Colonic mucosa (tissue), 4 donors: ENCODE measurements at regions not wholly inside any gene's neighbourhood (a gene's known extent, or its start where the extent isn't known, plus 50 kb on each side); places are given as distances from the start of the nearest gene placed in this dataset.

Experiments used
- DNase-seq: peaks from one replicate; pipeline ENCODE4 v3.0.0-alpha.2; 2020
- H3K27ac ChIP-seq: fragments of 200-600 bp; one replicate; pipeline ENCODE4 v1.8.0; 2021
- H3K27me3 ChIP-seq: fragments of 200-600 bp; one replicate; pipeline ENCODE4 v1.8.0; 2021
- H3K36me3 ChIP-seq: fragments of 200-600 bp; one replicate; pipeline ENCODE4 v1.8.0; 2021
- H3K4me1 ChIP-seq: fragments of 200-600 bp; one replicate; pipeline ENCODE4 v1.8.0; 2021; ENCODE audit warnings: mild to moderate bottlenecking
- H3K4me3 ChIP-seq: fragments of 200-600 bp; one replicate; pipeline ENCODE4 v1.8.0; 2021
- H3K9ac ChIP-seq, 2 donors: one replicate each; pipeline ENCODE4 v1.7.0; 2013; ENCODE audit warnings: control low read depth in 2 of 2, low read depth in 2 of 2, low read length in 2 of 2
- H3K9me3 ChIP-seq: fragments of 200-600 bp; one replicate; pipeline ENCODE4 v1.8.0; 2021
- intact Hi-C: fragments of 100-400 bp; cut with DNase I; formaldehyde crosslinking; loops from one replicate; pipeline ENCODE4 v1.14.1; 2022
- TF ChIP-seq, protein P1 (sequence below): fragments of 200-600 bp; IDR thresholded peaks from one replicate; pipeline ENCODE4 v1.8.0; 2022; ENCODE audit warnings: antibody characterized with exemption, mild to moderate bottlenecking
- donor health status: healthy.
- donor health status: DM: no; HTN: no; CAD: no.
- donor health status: DM: no; HTN: no; CAD: no.

DNA sequence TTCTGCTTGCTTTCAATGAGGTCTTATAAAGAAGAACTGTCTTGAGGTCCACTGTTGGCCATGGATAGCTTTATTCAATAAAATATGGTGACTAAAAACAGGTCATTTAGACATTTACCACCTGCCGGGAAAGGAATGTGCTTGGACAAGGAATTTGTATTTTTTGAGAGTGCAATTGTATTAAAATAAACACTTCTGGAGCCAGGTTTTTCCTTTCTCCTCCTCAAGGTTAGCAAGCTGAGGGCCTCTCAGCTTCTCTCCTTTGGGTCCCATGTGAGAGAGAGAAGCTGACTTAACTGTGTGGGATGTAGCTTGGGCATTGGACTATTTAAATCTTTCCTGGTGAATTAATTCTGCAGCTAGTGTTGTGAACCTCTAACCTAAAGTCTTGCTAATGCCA lies 321.0 kb downstream of the MEIS1 start:
- TF ChIP-seq, protein P1, sequence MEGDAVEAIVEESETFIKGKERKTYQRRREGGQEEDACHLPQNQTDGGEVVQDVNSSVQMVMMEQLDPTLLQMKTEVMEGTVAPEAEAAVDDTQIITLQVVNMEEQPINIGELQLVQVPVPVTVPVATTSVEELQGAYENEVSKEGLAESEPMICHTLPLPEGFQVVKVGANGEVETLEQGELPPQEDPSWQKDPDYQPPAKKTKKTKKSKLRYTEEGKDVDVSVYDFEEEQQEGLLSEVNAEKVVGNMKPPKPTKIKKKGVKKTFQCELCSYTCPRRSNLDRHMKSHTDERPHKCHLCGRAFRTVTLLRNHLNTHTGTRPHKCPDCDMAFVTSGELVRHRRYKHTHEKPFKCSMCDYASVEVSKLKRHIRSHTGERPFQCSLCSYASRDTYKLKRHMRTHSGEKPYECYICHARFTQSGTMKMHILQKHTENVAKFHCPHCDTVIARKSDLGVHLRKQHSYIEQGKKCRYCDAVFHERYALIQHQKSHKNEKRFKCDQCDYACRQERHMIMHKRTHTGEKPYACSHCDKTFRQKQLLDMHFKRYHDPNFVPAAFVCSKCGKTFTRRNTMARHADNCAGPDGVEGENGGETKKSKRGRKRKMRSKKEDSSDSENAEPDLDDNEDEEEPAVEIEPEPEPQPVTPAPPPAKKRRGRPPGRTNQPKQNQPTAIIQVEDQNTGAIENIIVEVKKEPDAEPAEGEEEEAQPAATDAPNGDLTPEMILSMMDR = no peak
- intact Hi-C loops = no loop called here
- DNase-seq = no peak
- no peaks in the 10 kb centered on the region for H3K27me3 ChIP-seq
- no peaks in the 10 kb centered on the region for H3K4me1 ChIP-seq
- H3K4me3 ChIP-seq = no peak overlapping the region
- H3K36me3 ChIP-seq = no peaks in the 10 kb centered on the region
- H3K27ac ChIP-seq = no peak overlapping the region
- no peaks in the 10 kb centered on the region for H3K9me3 ChIP-seq
- no peak overlapping the region for H3K9ac ChIP-seq

- DNase-seq = no peak
- Histone ChIP-seq H3K4me3 (no peak overlapping the region), H3K27ac (no peak overlapping the region), H3K9ac (no peak overlapping the region), H3K27me3 (no peaks in the 10 kb centered on the region), H3K9me3 (no peaks in the 10 kb centered on the region), H3K4me1 (no peaks in the 10 kb centered on the region), H3K36me3 (no peaks in the 10 kb centered on the region)
- TF ChIP-seq, protein P1 = no peak
- intact Hi-C loops = no loop called here
These were observed 326.9 kb downstream of the MEIS1 start for GRCh38 chr2:66761826-66762225.

GRCh38 chr2:66762761-66763160 lies 327.8 kb downstream of the MEIS1 start:
- H3K9me3 ChIP-seq = no peaks in the 10 kb centered on the region
- TF ChIP-seq, protein P1 = no peak
- no peaks in the 10 kb centered on the region for H3K4me1 ChIP-seq
- intact Hi-C loops = no loop called here
- DNase-seq = no peak
- H3K9ac ChIP-seq = no peak overlapping the region
- H3K27ac ChIP-seq = no peak overlapping the region
- no peaks in the 10 kb centered on the region for H3K27me3 ChIP-seq
- H3K36me3 ChIP-seq = no peaks in the 10 kb centered on the region
- H3K4me3 ChIP-seq = no peak overlapping the region

DNA sequence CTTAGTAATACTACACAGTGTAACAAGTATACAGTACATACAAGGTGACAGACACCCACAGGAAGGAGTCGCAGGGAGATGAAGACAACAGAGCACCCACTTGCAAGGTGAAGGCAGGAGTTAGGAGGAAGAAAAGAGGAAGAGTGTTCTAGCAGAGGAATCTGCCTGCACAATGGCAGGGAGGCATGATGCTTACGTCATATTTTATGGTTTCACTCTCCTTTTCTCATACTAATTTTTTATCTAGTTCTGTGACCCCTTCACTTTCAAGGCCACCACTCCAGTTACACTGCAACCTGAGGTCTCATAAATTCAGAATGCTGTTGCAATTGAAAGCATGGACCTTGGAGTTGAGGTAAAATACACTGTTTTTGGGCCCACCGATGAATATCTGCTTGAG lies 331.7 kb downstream of the MEIS1 start:
- DNase-seq = no peak
- Histone ChIP-seq H3K27ac (no peak overlapping the region), H3K4me1 (no peaks in the 10 kb centered on the region), H3K9ac (no peak overlapping the region), H3K4me3 (no peak overlapping the region), H3K27me3 (no peaks in the 10 kb centered on the region), H3K36me3 (no peaks in the 10 kb centered on the region), H3K9me3 (no peaks in the 10 kb centered on the region)
- intact Hi-C loops = no loop called here
- TF ChIP-seq, protein P1 = no peak

DNA sequence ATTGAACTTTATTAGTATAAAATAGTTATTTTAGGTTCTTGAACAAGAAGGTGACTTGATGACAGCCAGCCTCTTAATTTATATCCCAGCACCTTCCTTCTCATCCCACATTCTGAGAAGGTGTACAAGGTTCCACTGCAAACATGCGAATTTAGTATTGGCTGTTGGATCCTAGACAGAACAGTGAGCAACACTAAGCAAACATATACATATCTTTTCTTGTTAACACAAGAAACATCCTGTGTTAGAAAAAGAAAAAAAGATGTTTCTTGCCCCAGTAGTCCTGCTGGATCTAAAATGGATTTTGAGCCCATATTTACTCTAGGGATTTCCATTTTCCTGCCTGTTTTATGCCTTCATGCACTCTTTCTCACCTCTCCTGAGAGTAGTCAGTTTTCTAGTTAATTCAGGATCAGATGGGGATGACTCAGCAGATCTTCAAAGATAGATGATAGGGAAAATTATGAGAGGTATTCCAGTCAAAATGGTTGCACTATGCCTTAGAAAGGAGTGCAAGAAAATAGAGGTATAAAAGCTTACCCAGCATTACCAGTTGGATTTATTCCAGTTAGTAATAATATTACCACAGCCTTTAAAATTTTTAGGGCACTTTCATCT lies 336.5 kb downstream of the MEIS1 start:
- no peaks in the 10 kb centered on the region for H3K27me3 ChIP-seq
- H3K4me3 ChIP-seq = no peak overlapping the region
- H3K36me3 ChIP-seq = no peaks in the 10 kb centered on the region
- H3K27ac ChIP-seq = no peak overlapping the region
- no peaks in the 10 kb centered on the region for H3K4me1 ChIP-seq
- TF ChIP-seq, protein P1 = no peak
- no peak for DNase-seq
- H3K9ac ChIP-seq = no peak overlapping the region
- H3K9me3 ChIP-seq = no peaks in the 10 kb centered on the region
- intact Hi-C loops = no loop called here
